GM12878 (cell line): ENCODE measurements at regions not wholly inside any gene's neighbourhood (a gene's known extent, or its start where the extent isn't known, plus 50 kb on each side); places are given as distances from the start of the nearest gene placed in this dataset.

Source experiments
- ATAC-seq: fragments of 200-7000 bp; cut with Tn5 transposase; 3 replicates; pipeline ENCODE4 v1.9.1; 2020; ENCODE audit warnings: mild to moderate bottlenecking, moderate library complexity
- BruUV-seq: library from RNA; stranded (reverse); fragments of 400-500 nt; replicated peaks from 2 replicates; lab custom pipeline; 2021; lab: Mats Ljungman, UMichigan
- CTCF ChIA-PET: fragments of 300-600 bp; sonication (Branson Sonifier 250); formaldehyde crosslinking; extraction: SDS; loops from one replicate; lab custom pipeline; 2021; ENCODE audit warnings: inconsistent platforms; lab: Yijun Ruan, JAX
- POLR2A ChIA-PET: fragments of 350-600 bp; formaldehyde crosslinking; extraction: SDS; loops from one replicate; lab custom pipeline; 2021; ENCODE audit warnings: inconsistent platforms; lab: Charles Lee
- RAD21 ChIA-PET: fragments of 300-600 bp; sonication (Branson Sonifier 250); formaldehyde crosslinking; loops from one replicate; lab custom pipeline; 2023; ENCODE audit warnings: antibody characterized with exemption; ENCODE audit not compliant: unreplicated experiment; lab: Charles Lee
- SMC1A ChIA-PET: fragments of 300-600 bp; sonication (Branson Sonifier 250); formaldehyde crosslinking; loops from one replicate; lab custom pipeline; 2023; ENCODE audit not compliant: unreplicated experiment, uncharacterized antibody; lab: Charles Lee
- DNase-seq: peaks from one replicate; pipeline ENCODE4 v3.0.0-alpha.2; 2011; ENCODE audit warnings: low read depth, low spot score
- FAIRE-seq: peaks from 3 replicates; lab custom pipeline; 2011; peaks lifted over from hg19 to GRCh38; lab: Jason Lieb, UNC
- H2AFZ ChIP-seq: 2 replicates; pipeline ENCODE4 v1.6.0; 2011; ENCODE audit warnings: low read depth, low read length, control low read depth; ENCODE audit not compliant: control insufficient read depth
- H3K27ac ChIP-seq: 2 replicates; pipeline ENCODE4 v1.5.1; 2011; ENCODE audit warnings: control low read depth; ENCODE audit not compliant: control insufficient read depth, insufficient read depth
- H3K27me3 ChIP-seq, 2 experiments: replicated peaks in 1 of 2; 2 replicates each; pipeline versions ENCODE4 v1.6.0 to v1.6.1; 2011; ENCODE audit warnings: low read length in 1 of 2; ENCODE audit not compliant: control insufficient read depth in 2 of 2, insufficient read depth in 2 of 2
- H3K36me3 ChIP-seq, 2 experiments: 2 replicates each; pipeline ENCODE4 v1.5.1; 2011; ENCODE audit warnings: low read length in 1 of 2; ENCODE audit not compliant: control insufficient read depth in 2 of 2, insufficient read depth in 2 of 2
- H3K4me1 ChIP-seq: 2 replicates; pipeline ENCODE4 v1.6.1; 2011; ENCODE audit warnings: mild to moderate bottlenecking, low read length, moderate library complexity, mixed read lengths; ENCODE audit not compliant: control insufficient read depth, insufficient read depth
- H3K4me2 ChIP-seq: 2 replicates; pipeline ENCODE4 v1.6.0; 2011; ENCODE audit warnings: control low read depth; ENCODE audit not compliant: control insufficient read depth, insufficient read depth
- H3K4me3 ChIP-seq: fragments of 200-600 bp; sonication (generic); 2 replicates; pipeline ENCODE4 v1.5.1; 2016
- H3K79me2 ChIP-seq: 2 replicates; pipeline ENCODE4 v1.6.0; 2011; ENCODE audit warnings: low read length; ENCODE audit not compliant: control insufficient read depth, insufficient read depth
- H3K9ac ChIP-seq: 2 replicates; pipeline ENCODE4 v1.8.0; 2011; ENCODE audit warnings: low read length, control low read depth, mixed read lengths; ENCODE audit not compliant: control insufficient read depth, insufficient read depth
- H3K9me3 ChIP-seq: replicated peaks from 3 replicates; pipeline ENCODE4 v1.5.1; 2011; ENCODE audit warnings: mild to moderate bottlenecking, low read length; ENCODE audit not compliant: control insufficient read depth, insufficient read depth
- H4K20me1 ChIP-seq: 2 replicates; pipeline ENCODE4 v1.6.0; 2011; ENCODE audit not compliant: control insufficient read depth, insufficient read depth
- ATF7 ChIP-seq: fragments of 450-650 bp; IDR thresholded peaks from 2 replicates; pipeline ENCODE4 v1.6.1; 2016; ENCODE audit warnings: low read depth, mild to moderate bottlenecking
- CBX3 ChIP-seq: fragments of 200-600 bp; sonication (generic); IDR thresholded peaks from 2 replicates; pipeline ENCODE4 v1.6.1; 2016; ENCODE audit warnings: low read depth, borderline replicate concordance
- CEBPZ ChIP-seq: fragments of 150-350 bp; IDR thresholded peaks from 2 replicates; pipeline ENCODE4 v1.6.1; 2016; ENCODE audit warnings: low read depth, low read length
- CREB1 ChIP-seq: IDR thresholded peaks from 2 replicates; pipeline ENCODE4 v1.6.1; 2012; ENCODE audit warnings: low read depth, mild to moderate bottlenecking, inconsistent platforms
- EGR1 ChIP-seq, 2 experiments: IDR thresholded peaks; 1 replicate in 1 of 2; 2 replicates in 1 of 2; pipeline ENCODE4 v1.6.1; 2011 to 2012; ENCODE audit warnings: low read depth in 2 of 2, low read length in 2 of 2, borderline replicate concordance in 1 of 2, mild to moderate bottlenecking in 1 of 2, moderate library complexity in 1 of 2
- GATAD2B ChIP-seq: fragments of 450-650 bp; conservative IDR thresholded peaks from 2 replicates; pipeline ENCODE4 v1.6.1; 2017; ENCODE audit warnings: low read depth, mild to moderate bottlenecking, moderate library complexity
- HDGF ChIP-seq: fragments of 450-650 bp; IDR thresholded peaks from 2 replicates; pipeline ENCODE4 v1.6.1; 2016; ENCODE audit warnings: antibody characterized with exemption
- IKZF1 ChIP-seq: fragments of 450-650 bp; conservative IDR thresholded peaks from 2 replicates; pipeline ENCODE4 v1.6.1; 2017; ENCODE audit warnings: antibody characterized with exemption, mild to moderate bottlenecking
- JUNB ChIP-seq: IDR thresholded peaks from 2 replicates; pipeline ENCODE4 v1.6.1; 2016; ENCODE audit warnings: antibody characterized with exemption, mild to moderate bottlenecking
- LARP7 ChIP-seq: fragments of 450-650 bp; IDR thresholded peaks from 2 replicates; pipeline ENCODE4 v1.6.1; 2017; ENCODE audit warnings: mild to moderate bottlenecking
- NFIC ChIP-seq: IDR thresholded peaks from 2 replicates; pipeline ENCODE4 v1.6.1; 2012; ENCODE audit warnings: low read depth, mild to moderate bottlenecking, inconsistent platforms, low read length, moderate library complexity
- NFYB ChIP-seq: IDR thresholded peaks from 2 replicates; pipeline ENCODE4 v1.6.1; 2011; ENCODE audit warnings: low read depth, mild to moderate bottlenecking, low read length, improper control_type of control experiment, moderate library complexity; ENCODE audit not compliant: insufficient read depth
- NR2F1 ChIP-seq: fragments of 450-650 bp; conservative IDR thresholded peaks from 2 replicates; pipeline ENCODE4 v1.6.1; 2017; ENCODE audit warnings: mild to moderate bottlenecking
- RAD21 ChIP-seq: IDR thresholded peaks from 2 replicates; pipeline ENCODE4 v1.6.1; 2011; ENCODE audit warnings: mild to moderate bottlenecking, low read depth, low read length, moderate library complexity; ENCODE audit not compliant: insufficient read depth
- SP1 ChIP-seq: IDR thresholded peaks from one replicate; pipeline ENCODE4 v1.6.1; 2011; ENCODE audit warnings: low read depth, low read length
- YY1 ChIP-seq: IDR thresholded peaks from 2 replicates; pipeline ENCODE4 v1.6.1; 2011; ENCODE audit warnings: low read depth, mild to moderate bottlenecking, low read length
- ZBTB11 ChIP-seq: fragments of 450-650 bp; formaldehyde crosslinking; IDR thresholded peaks from 2 replicates; pipeline ENCODE4 v1.5.0; 2022; ENCODE audit warnings: mild to moderate bottlenecking, missing genetic modification characterization
- ZNF207 ChIP-seq: fragments of 450-650 bp; IDR thresholded peaks from 2 replicates; pipeline ENCODE4 v1.6.1; 2014; ENCODE audit warnings: antibody characterized with exemption, mild to moderate bottlenecking, borderline replicate concordance
- ZNF217 ChIP-seq: fragments of 450-650 bp; IDR thresholded peaks from 2 replicates; pipeline ENCODE4 v1.6.1; 2017; ENCODE audit warnings: antibody characterized with exemption, mild to moderate bottlenecking
- WGBS: methylation state at CpG from one replicate; pipeline ENCODE4 v1.1.6; 2016; ENCODE audit warnings: low lambda C conversion rate; ENCODE audit not compliant: insufficient replicate concordance, insufficient coverage; ENCODE audit errors: missing lambda C conversion rate; 5-methylcytosine and 5-hydroxymethylcytosine counted together
- in situ Hi-C: fragments of 300-500 bp; cut with MboI; formaldehyde crosslinking; loops from 9 replicates; pipeline ENCODE4 v1.14.3; 2018; ENCODE audit warnings: mixed read lengths
- intact Hi-C: fragments of 100-400 bp; cut with micrococcal nuclease; formaldehyde crosslinking; loops from one replicate; pipeline ENCODE4 v1.14.2; 2022; ENCODE audit not compliant: unreplicated experiment

- Histone ChIP-seq H2AFZ (no peak overlapping the region), H3K79me2 (no peaks in the 10 kb centered on the region), H3K4me1 (no peaks in the 10 kb centered on the region), H3K9me3 (no peaks in the 10 kb centered on the region; the same call in 2 of the 3 replicates), H3K27me3 (no peaks in the 10 kb centered on the region), H3K4me2 (no peak overlapping the region), H3K9ac (no peak overlapping the region), H3K27ac (no peak overlapping the region), H3K4me3 (no peak overlapping the region), H4K20me1 (no peaks in the 10 kb centered on the region), H3K36me3 (no peaks in the 10 kb centered on the region)
- ATAC-seq (no peak), FAIRE-seq (no peak), DNase-seq (no peak)
- SMC1A ChIA-PET, result no interaction called here
- BruUV-seq, result no TSS peak
- CTCF ChIA-PET, result no interaction called here
- POLR2A ChIA-PET, result no interaction called here
- in situ Hi-C loops (no loop called here), intact Hi-C loops (no loop called here)
- WGBS, result 10% methylated on average over 6 of the region's 6 CpGs
- RAD21 ChIA-PET, result no interaction called here
- TF ChIP-seq ATF7 (no peak), LARP7 (no peak), NR2F1 (no peak), ZNF207 (no peak), SP1 (no peak), YY1 (no peak), CEBPZ (no peak), GATAD2B (no peak), HDGF (no peak), RAD21 (no peak), IKZF1 (no peak), NFIC (no peak), EGR1 (IDR thresholded peaks at IDR 0.05; ENCODE audit: borderline replicate concordance in 1 of 2, low read depth in 2 of 2, low read length in 2 of 2) (no peak), NFYB (no peak), JUNB (no peak), ZBTB11 (CRISPR knock-in tag) (no peak), CREB1 (no peak), ZNF217 (no peak), CBX3 (no peak)
Observed at GRCh38 chr1:238345837-238346236, 455.1 kb upstream of the ZP4 start.
